BLaER1 treated with 17β-estradiol and CSF1 and Interleukin-3, amounts not matched to agents 10 nM and 100 nM (cell line): ENCODE measurements at regions not wholly inside any gene's neighbourhood (a gene's known extent, or its start where the extent isn't known, plus 50 kb on each side); places are given as distances from the start of the nearest gene placed in this dataset.
"Not testable (repeated sequence)": the region's sequence is repeated elsewhere in the genome, so short reads cannot be mapped to it uniquely, and the experiment has no call there.

Experiments
- H3K27ac ChIP-seq, 11 experiments: shearing (Covaris generic); formaldehyde crosslinking; 2 replicates each; pipeline ENCODE4 v1.8.1; 2022
- H3K27me3 ChIP-seq, 11 experiments: shearing (Covaris generic); formaldehyde crosslinking; 2 replicates each; pipeline ENCODE4 v1.8.1; 2022
- H3K36me3 ChIP-seq, 11 experiments: shearing (Covaris generic); formaldehyde crosslinking; 2 replicates each; pipeline ENCODE4 v1.8.1; 2022
- H3K4me1 ChIP-seq, 10 experiments: shearing (Covaris generic); formaldehyde crosslinking; 2 replicates each; pipeline ENCODE4 v1.8.1; 2022
- H3K4me2 ChIP-seq, 11 experiments: shearing (Covaris generic); formaldehyde crosslinking; 2 replicates each; pipeline ENCODE4 v1.8.1; 2022
- H3K4me3 ChIP-seq, 10 experiments: shearing (Covaris generic); formaldehyde crosslinking; 2 replicates each; pipeline ENCODE4 v1.8.1; 2022
- H3K9ac ChIP-seq, 11 experiments: shearing (Covaris generic); formaldehyde crosslinking; 2 replicates each; pipeline ENCODE4 v1.8.1; 2022
- H3K9me3 ChIP-seq, 11 experiments: shearing (Covaris generic); formaldehyde crosslinking; replicated peaks in 1 of 11; 2 replicates each; pipeline ENCODE4 v1.8.1; 2022
- H4K20me1 ChIP-seq, 11 experiments: shearing (Covaris generic); formaldehyde crosslinking; 2 replicates each; pipeline ENCODE4 v1.8.1; 2022
- Cebpa-rat ChIP-seq, 11 experiments: shearing (Covaris generic); IDR thresholded peaks; 2 replicates each; pipeline ENCODE4 v1.8.1; 2022

DNA sequence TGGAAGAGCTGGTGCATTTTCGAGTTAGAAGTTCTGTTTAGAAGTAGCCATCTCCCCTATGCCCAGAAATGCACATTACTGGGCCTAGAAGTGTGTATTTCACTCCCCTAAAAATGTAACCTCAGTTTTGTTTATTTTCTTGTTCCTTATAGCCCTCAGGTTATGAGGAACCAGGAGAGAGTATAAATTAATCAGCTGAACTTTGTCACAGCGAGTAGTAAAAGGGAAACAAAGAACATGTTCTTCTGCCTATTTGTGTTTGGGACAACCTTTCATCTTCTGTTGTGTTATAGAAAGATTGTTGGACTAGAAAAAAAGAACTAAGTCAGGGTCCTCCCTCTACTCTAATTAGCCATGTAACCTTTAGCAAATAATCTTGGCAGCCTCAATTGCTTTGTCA, 160.5 kb upstream of the PDE4B start:
- Histone ChIP-seq H3K9ac (no peak overlapping the region), H3K4me1 (no peaks in the 10 kb centered on the region), H3K4me3 (no peak overlapping the region), H3K36me3 (no peaks in the 10 kb centered on the region), H4K20me1 (no peaks in the 10 kb centered on the region), H3K9me3 (no peaks in the 10 kb centered on the region), H3K27ac (no peak overlapping the region), H3K4me2 (no peak overlapping the region), H3K27me3 (no peaks in the 10 kb centered on the region)
- TF ChIP-seq Cebpa-rat (IDR thresholded peaks at IDR 0.05), result no peak

DNA sequence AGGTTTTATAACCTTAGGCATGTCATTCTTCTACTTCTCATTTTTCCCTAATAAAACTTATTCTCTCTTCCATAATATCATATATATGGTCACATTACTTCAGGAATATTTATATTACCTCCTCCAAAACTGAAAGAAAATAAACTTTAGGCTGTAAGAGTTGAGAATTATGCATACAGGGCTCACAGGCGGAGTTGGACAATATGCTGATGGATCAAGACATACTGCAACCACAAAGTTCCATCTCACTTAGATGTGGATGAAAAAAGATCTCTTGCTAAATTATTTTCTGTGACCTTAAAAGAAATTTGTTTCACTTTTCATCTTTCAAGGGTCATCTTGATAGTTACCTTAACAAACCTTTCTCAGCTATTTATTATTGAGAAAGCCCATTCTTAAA, 152.6 kb upstream of the PDE4B start:
- TF ChIP-seq Cebpa-rat (IDR thresholded peaks at IDR 0.05), result no peak
- H3K4me3 ChIP-seq, result no peak overlapping the region
- no peak overlapping the region for H3K9ac ChIP-seq
- H4K20me1 ChIP-seq, result no peaks in the 10 kb centered on the region
- H3K27me3 ChIP-seq, result no peaks in the 10 kb centered on the region
- H3K36me3 ChIP-seq, result no peaks in the 10 kb centered on the region
- H3K4me1 ChIP-seq, result no peaks in the 10 kb centered on the region
- H3K4me2 ChIP-seq, result no peak overlapping the region
- no peaks in the 10 kb centered on the region for H3K9me3 ChIP-seq
- no peak overlapping the region for H3K27ac ChIP-seq

DNA sequence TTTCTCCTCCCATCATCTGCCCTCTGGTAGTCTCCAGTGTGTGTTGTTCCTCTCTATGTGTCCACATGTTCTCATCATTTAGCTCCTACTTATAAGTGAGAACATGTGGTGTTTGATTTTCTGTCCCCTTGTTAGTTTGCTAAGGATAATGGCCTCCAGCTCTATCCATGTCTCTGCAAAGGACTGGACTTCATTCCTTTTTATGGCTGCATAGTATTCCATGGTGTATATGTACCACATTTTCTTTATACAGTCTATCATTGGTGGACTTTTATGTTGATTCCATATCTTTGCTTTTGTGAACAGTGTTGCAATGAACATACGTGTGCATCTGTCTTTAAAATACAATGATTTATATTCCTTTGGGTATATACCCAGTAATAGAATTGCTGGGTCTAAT, 143.5 kb upstream of the PDE4B start:
- not testable (repeated sequence) for H3K4me3 ChIP-seq, H3K9ac ChIP-seq, H3K27me3 ChIP-seq, H3K4me1 ChIP-seq, H4K20me1 ChIP-seq, H3K36me3 ChIP-seq, H3K27ac ChIP-seq, H3K4me2 ChIP-seq
- H3K9me3 ChIP-seq, result peaks cover 13 to 43% (median 23%) of the 10 kb centered on the region in 11 experiments

DNA sequence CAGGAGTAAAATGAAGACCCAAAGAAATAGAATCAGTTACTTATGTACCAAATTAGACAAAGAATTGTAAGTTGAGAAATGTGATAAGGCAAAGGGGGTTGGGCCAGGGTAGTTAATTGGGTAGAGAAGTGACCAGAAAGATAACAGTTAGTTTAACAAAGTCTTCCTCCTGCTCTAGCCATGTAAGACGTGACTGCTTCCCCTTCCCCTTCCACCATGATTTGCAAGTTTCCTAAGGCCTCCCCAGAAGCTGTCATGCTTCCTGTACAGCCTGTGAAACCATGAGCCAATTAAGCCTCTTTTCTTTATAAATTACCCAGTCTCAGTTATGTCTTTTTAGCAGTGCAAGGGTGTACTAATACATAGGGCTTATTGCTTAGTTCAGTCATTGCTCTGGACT, 142.0 kb upstream of the PDE4B start:
- no peak for TF ChIP-seq Cebpa-rat (IDR thresholded peaks at IDR 0.05)
- Histone ChIP-seq H3K4me3 (no peak overlapping the region), H3K4me2 (no peak overlapping the region), H3K27ac (no peak overlapping the region), H3K27me3 (no peaks in the 10 kb centered on the region), H4K20me1 (no peaks in the 10 kb centered on the region), H3K9me3 (peaks cover 13 to 43% (median 23%) of the 10 kb centered on the region in 11 experiments), H3K9ac (no peak overlapping the region), H3K4me1 (no peaks in the 10 kb centered on the region), H3K36me3 (no peaks in the 10 kb centered on the region)

DNA sequence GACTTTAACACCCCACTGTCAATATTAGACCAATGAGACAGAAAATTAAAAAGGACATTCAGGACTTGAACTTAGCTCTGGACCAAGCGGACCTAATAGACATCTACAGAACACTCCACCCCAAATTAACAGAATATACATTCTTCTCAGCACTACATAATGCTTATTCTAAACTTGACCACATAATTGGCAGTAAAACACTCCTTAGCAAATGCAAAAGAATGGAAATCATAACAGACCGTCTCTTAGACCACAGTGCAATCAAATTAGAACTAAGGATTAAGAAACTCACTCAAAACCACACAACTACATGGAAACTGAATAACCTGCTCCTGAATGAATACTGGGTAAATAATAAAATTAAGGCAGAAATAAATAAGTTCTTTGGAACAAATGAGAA, 138.2 kb upstream of the PDE4B start:
- not testable (repeated sequence) for H3K4me2 ChIP-seq, H3K9ac ChIP-seq, H3K4me1 ChIP-seq, H3K27me3 ChIP-seq, H4K20me1 ChIP-seq, H3K4me3 ChIP-seq, H3K27ac ChIP-seq, H3K36me3 ChIP-seq
- peaks cover 10 to 29% (median 16%) of the 10 kb centered on the region in 11 experiments for H3K9me3 ChIP-seq

DNA sequence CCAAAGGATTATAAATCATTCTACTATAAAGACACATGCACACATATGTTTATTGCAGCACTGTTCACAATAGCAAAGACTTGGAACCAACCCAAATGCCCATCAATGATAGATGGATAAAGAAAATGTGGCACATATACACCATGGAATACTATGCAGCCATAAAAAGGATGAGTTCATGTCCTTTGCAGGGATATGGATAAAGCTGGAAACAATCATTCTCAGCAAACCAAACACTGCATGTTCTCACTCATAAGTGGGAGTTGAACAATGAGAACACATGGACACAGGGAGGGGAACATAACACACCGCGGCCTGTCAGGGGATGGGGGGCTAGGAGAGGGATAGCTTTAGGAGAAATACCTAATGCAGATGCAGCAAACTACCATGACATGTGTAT, 135.1 kb upstream of the PDE4B start:
- not testable (repeated sequence) for H3K4me1 ChIP-seq, H3K9me3 ChIP-seq, H3K27me3 ChIP-seq, H4K20me1 ChIP-seq, H3K36me3 ChIP-seq, H3K4me2 ChIP-seq, H3K4me3 ChIP-seq, H3K27ac ChIP-seq, H3K9ac ChIP-seq

DNA sequence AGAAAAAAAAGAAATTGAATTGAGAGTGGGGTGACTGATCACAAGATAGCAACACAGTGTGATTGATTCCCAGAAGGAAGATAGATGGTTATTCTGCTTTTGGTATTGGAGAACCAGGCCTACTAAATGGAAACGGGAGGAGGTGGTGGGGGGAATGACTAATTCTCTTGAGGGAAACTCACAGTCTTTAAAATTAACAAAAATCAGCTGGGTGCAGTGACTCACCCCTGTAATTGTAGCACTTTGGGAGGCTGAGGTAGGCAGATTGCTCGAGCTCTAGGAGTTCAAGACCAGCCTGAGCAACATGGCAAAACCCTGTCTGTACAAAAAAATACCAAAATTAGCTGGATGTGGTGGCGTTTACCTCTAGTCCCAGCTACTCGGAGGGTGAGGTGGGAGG, 134.6 kb upstream of the PDE4B start:
- no peak for TF ChIP-seq Cebpa-rat (IDR thresholded peaks at IDR 0.05)
- no peaks in the 10 kb centered on the region for H3K27me3 ChIP-seq
- H3K4me2 ChIP-seq, result no peak overlapping the region
- H3K27ac ChIP-seq, result no peak overlapping the region
- H3K4me3 ChIP-seq, result no peak overlapping the region
- peaks cover 0 to 3% (median 0%) of the 10 kb centered on the region in 11 experiments; a peak in 1 of 22 replicates for H3K9me3 ChIP-seq
- no peaks in the 10 kb centered on the region for H3K36me3 ChIP-seq
- no peaks in the 10 kb centered on the region for H4K20me1 ChIP-seq
- H3K4me1 ChIP-seq, result no peaks in the 10 kb centered on the region
- H3K9ac ChIP-seq, result no peak overlapping the region

DNA sequence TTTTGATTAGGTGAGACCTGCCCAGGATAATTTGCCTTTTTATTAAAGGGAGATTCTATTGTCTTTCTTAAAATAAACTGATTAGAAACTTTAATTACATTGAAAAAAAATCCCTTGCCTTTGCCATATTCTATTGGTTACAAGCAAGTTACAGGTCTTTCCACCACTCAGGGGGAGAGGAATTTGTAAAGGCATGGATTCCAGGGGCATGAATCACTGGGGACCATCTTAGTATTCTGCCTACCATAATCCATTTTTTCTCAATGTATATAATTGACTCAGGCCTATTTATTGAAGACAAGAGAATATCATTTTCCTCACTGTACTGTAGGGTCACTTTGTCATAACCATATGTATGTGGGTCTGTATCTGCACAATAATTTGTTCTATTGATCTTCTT, 124.3 kb upstream of the PDE4B start:
- H3K9me3 ChIP-seq, result peaks cover 0 to 20% (median 11%) of the 10 kb centered on the region in 11 experiments; a peak in 12 of 22 replicates
- no peak for TF ChIP-seq Cebpa-rat (IDR thresholded peaks at IDR 0.05)

DNA sequence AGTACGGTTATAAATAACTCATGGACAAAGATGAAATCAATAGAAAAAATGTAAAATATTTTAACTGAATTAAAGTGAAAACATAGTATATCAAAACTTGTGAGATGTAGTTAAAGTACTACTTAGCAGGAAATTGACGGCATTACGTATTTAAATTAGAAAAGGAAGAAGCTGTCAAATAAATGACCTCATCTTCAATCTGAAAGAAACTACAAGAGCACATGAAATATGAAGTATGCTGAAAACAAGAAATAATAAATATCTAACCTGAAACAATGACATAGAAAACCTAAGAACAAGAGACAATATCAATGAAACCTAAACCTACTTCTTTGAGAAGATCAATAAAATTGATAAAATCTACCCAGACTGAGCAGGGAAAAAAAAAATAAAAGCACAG, 122.2 kb upstream of the PDE4B start:
- H3K4me3 ChIP-seq, result no peak overlapping the region
- no peak overlapping the region for H3K4me2 ChIP-seq
- H3K27ac ChIP-seq, result no peak overlapping the region
- H3K4me1 ChIP-seq, result no peaks in the 10 kb centered on the region
- no peak overlapping the region for H3K9ac ChIP-seq
- no peaks in the 10 kb centered on the region for H3K27me3 ChIP-seq
- H3K9me3 ChIP-seq, result peaks cover 0 to 18% (median 10%) of the 10 kb centered on the region in 11 experiments; a peak in 12 of 22 replicates
- H3K36me3 ChIP-seq, result no peaks in the 10 kb centered on the region
- TF ChIP-seq Cebpa-rat (IDR thresholded peaks at IDR 0.05), result no peak
- no peaks in the 10 kb centered on the region for H4K20me1 ChIP-seq

More for the DNA sequence above, 124.3 kb upstream of the PDE4B start:
- Histone ChIP-seq H3K27me3 (no peaks in the 10 kb centered on the region), H3K36me3 (no peaks in the 10 kb centered on the region), H3K4me3 (no peak overlapping the region), H3K4me2 (no peak overlapping the region), H3K27ac (no peak overlapping the region), H4K20me1 (no peaks in the 10 kb centered on the region), H3K9ac (no peak overlapping the region), H3K4me1 (no peaks in the 10 kb centered on the region)

DNA sequence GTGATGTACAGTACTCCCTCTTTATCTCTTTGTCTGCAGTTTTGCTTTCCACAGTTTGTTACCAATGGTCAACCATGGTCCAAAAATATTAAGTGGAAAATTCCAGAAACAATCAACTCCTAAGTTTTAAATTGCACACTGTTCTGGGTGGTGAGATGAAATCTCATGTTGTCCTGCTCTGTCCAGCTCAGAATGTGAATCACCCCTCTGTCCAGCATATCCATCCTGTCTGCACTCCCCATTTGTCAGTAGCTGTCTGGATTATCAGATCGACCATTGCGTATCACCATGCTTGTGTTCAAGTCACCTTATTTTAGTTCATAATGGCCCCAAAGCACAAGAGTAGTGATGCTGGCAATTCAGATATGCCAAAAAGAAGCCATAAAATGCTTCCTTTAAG, 118.2 kb upstream of the PDE4B start:
- Histone ChIP-seq H4K20me1 (no peaks in the 10 kb centered on the region), H3K9ac (no peak overlapping the region), H3K4me3 (no peak overlapping the region), H3K36me3 (no peaks in the 10 kb centered on the region), H3K27ac (no peak overlapping the region), H3K4me1 (no peaks in the 10 kb centered on the region), H3K27me3 (no peaks in the 10 kb centered on the region), H3K9me3 (0 out of 22 replicates have a peak, but pooled peaks cover 0 to 6% (median 0%) of the 10 kb centered on the region in 11 experiments), H3K4me2 (no peak overlapping the region)
- TF ChIP-seq Cebpa-rat (IDR thresholded peaks at IDR 0.05), result no peak

DNA sequence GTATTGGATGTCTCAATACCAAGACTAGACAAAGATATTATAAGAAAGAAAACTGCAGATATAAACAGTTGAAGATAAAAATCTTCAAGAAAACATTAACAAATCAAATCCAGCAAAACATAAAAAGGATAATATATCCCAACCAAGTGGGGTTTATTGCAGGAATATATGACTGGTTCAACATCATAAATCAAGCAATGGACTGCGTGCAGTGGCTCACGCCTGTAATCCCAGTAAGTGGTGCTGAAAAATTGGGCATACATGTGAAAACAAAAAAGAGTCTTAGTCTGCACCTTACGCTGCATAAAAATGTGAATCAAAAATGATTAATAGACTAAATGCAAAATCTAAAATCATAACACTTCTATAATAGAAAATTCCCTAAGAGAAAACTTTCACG, 112.9 kb upstream of the PDE4B start:
- no peaks in the 10 kb centered on the region for H3K27me3 ChIP-seq
- no peak overlapping the region for H3K4me3 ChIP-seq
- no peaks in the 10 kb centered on the region for H3K4me1 ChIP-seq
- H3K9me3 ChIP-seq, result no peaks in the 10 kb centered on the region
- no peaks in the 10 kb centered on the region for H3K36me3 ChIP-seq
- no peak for TF ChIP-seq Cebpa-rat (IDR thresholded peaks at IDR 0.05)
- H3K9ac ChIP-seq, result no peak overlapping the region
- H3K27ac ChIP-seq, result no peak overlapping the region
- H4K20me1 ChIP-seq, result no peaks in the 10 kb centered on the region
- no peak overlapping the region for H3K4me2 ChIP-seq
